ENCODE measurements at regions not wholly inside any gene's neighbourhood (a gene's known extent, or its start where the extent isn't known, plus 50 kb on each side); places are given as distances from the start of the nearest gene placed in this dataset.

DNA sequence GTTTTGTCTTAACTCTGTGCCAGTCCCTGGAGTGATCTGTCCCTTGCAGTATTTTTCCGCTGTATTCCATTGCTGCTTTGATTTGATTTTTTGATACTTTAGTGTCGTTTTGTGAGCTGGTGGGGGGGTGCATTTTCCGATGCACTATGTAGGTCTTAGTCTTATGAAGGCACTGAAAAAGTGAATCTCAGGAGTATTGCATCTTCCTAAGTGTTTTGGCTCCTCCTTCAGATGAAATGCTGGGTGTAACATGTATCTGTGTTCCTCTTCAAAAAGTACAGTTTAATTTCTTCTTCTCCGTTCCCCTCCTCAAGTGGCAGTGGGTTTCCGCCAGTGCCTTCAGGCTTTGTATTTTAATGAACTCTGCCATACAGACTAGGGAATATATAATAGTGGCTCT, 580.7 kb upstream of the GJE1 start:
- TF ChIP-seq, protein P1, sequence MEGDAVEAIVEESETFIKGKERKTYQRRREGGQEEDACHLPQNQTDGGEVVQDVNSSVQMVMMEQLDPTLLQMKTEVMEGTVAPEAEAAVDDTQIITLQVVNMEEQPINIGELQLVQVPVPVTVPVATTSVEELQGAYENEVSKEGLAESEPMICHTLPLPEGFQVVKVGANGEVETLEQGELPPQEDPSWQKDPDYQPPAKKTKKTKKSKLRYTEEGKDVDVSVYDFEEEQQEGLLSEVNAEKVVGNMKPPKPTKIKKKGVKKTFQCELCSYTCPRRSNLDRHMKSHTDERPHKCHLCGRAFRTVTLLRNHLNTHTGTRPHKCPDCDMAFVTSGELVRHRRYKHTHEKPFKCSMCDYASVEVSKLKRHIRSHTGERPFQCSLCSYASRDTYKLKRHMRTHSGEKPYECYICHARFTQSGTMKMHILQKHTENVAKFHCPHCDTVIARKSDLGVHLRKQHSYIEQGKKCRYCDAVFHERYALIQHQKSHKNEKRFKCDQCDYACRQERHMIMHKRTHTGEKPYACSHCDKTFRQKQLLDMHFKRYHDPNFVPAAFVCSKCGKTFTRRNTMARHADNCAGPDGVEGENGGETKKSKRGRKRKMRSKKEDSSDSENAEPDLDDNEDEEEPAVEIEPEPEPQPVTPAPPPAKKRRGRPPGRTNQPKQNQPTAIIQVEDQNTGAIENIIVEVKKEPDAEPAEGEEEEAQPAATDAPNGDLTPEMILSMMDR (conservative IDR thresholded peaks at IDR 0.05) = no peak
- TF ChIP-seq EZH2 (IDR thresholded peaks at IDR 0.05; ENCODE audit: low read depth) = no peak

Data from PC-9 (cell line).